Activated CD4-positive, alpha-beta T cell treated with anti-CD3 and anti-CD28 coated beads for 4 hours (primary cell): ENCODE measurements at regions not wholly inside any gene's neighbourhood (a gene's known extent, or its start where the extent isn't known, plus 50 kb on each side); places are given as distances from the start of the nearest gene placed in this dataset.

Experiments used
- DNase-seq, 2 donors: peaks; one replicate each; pipeline ENCODE4 v3.0.0-alpha.2; 2020

DNA sequence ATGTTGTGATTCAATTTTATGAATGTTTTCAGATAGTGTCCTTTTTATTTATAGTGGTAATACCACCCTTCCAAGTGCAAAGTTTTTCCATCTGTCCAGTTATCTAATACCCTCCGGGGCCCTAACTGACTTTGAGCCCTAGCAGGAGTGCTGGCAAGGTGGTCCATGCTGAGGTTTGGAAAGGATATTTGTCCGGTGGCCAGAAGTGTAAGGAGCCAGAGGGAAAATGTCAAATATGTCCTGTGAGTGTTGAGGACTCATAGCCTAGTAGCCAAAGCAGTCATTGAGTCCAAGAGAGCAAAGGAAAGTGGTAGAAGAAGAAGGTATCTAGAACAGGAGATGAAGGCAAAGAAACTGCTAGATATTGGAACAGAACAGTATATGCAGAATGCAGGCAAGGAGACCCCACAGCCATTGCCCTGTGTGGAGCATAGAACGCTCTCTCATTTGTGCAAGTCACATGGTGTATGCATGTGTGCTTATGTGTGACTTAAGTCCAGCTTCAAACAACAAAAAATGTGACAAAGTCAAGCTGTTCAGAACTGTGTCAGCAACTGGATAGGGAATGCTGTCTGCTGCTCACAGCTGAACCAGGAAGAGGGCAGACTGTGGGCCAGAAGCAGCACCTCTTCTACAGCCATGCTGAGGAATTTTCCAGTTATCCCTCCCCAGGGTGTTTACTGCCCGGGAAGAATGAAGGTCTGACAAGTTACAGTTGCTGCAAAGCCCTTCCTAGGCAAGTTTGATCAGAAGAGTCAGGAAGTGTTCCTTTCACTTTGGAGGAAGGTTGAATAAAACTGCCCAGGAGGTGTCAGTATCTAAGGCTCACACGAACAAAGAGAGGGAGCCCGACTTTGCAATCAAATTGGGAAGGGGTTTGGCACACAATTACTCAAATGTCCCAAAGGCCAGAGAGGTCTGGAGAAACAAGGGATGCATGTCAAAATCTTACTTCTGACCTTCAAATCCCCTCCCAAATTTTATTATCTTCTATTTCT lies 463.3 kb upstream of the DMAC1 start:
- no peak for DNase-seq

DNA sequence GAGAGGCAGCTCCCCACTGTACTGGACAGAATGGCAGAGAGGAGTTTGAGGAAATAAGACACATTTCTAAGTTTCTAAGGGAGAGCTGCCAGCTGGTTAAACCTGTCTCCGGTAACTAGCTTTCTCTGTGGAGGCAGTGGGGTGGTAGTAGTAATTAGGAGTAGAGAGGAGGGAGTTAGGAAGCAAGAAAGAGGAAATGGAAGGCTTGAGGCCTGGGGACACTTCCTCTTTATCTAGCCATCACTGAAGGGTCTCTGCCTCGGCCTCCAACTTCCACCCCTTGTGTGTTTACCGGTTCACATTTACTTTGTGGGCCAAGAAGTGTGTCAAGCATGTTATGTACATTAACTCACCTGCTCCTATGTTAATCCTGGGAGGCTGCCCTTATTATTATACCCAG lies 462.2 kb upstream of the DMAC1 start:
- no peak for DNase-seq

DNA sequence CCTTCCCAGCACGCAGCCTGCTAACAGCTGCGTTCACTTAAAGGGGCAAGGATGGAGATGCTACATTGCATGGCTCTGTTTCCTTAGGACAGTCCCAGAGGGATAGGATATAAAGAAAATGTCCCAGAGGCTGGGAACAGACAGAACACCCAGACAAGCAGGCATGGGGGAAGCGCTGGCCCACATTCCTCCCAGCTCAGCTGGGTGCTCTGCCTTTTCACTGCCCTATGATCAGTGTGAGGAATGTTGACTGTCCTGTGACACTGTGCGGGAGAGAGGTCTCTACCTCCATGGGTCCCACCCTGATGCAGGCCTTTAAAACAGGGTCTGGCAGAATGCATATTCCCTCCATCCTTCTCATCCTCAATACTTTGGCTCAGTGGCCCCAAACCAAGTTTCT lies 459.4 kb upstream of the DMAC1 start:
- DNase-seq = no peak

DNA sequence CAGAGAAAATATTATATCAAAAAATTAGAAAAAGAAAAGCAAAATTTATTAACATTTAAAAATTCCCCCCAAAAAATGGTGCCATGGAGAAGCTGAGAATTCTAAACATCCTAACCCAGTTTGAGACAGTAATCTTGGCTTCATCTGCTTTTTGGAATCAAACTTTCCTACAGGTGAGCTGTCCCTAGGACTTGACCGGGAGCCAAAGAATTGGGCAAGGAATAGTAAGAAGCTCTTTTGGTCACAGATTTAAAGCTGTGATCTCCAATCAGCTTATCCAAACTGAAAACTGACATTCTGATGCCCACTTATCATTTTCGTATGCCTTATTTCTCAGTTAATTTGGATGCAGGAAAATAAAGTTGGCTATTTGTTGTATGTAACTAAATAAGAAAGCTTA lies 457.3 kb upstream of the DMAC1 start:
- no peak for DNase-seq

DNA sequence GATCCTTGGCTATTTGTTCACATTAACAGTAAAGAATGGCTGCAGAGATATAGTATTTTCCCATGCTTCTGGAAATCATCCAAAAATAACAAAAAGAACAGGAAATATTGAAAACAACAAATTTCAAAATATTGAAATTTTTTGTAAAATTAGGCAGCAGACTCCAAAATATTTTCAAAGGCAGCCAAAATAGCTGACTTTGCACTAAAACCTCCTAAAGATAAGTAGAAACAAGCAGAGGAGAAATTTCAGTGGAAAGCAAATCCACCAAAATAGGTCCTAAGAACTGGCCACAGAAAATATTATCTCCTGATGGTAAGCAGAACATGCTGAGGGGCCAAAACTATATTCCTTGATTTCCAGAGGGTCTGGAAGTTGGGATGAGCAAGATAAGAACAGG lies 456.3 kb upstream of the DMAC1 start:
- no peak for DNase-seq

DNA sequence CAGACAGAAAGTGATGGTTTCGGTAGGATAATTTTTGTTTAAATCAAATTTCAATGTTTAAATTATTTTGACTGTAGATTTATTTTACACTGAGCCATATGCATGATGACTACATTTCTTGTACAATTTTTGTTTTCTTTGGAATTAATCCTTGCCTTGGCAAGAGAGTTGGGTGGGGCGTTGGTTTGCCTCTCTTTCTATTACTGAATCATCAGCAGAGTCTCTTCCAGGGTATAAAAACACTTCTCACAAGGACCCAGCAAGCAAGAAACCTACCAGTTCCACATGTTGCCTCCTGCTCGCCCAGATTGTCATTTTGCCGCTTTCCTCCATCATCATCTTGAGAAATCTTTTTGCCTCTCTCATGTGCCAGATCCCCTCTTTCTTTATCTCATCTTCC lies 455.0 kb upstream of the DMAC1 start:
- DNase-seq = no peak

DNA sequence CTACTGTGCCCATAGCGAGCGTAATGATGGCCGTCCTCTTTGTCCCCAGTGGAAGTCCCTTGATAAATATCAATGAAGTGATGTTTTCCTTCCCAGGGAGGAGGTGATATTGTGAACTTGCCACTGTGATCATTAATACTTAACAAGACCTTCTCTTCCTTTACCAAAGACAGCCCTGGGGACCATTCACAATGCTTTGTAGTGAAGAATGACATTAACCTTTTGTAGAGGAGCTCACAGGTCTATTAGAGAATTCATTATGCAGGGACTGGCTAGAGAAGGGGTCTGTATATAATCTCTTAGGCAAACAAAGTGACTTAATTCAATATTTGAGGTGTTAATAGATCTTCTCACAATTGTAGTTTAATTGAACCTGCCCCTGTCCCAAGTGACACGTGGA lies 452.9 kb upstream of the DMAC1 start:
- no peak for DNase-seq

DNA sequence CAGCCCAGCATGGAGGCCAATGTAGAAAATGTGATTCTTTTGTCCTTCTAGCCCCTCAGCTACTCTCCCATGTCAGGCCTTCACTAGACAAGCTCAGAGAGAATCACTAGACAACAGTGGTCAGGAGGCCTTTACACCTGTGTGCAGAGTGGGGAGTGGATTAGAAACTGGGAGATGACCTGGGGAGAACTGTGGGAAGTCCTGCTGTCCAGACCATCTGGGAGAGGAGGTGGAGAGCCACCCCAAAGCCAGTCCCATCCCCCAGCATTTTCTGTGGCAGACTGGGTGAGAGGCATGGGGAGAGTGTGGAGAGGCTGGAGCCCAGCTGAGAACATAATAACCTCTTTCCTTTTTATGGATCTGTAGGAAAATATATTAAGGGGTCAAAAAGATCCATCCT lies 452.0 kb upstream of the DMAC1 start:
- DNase-seq = no peak

DNA sequence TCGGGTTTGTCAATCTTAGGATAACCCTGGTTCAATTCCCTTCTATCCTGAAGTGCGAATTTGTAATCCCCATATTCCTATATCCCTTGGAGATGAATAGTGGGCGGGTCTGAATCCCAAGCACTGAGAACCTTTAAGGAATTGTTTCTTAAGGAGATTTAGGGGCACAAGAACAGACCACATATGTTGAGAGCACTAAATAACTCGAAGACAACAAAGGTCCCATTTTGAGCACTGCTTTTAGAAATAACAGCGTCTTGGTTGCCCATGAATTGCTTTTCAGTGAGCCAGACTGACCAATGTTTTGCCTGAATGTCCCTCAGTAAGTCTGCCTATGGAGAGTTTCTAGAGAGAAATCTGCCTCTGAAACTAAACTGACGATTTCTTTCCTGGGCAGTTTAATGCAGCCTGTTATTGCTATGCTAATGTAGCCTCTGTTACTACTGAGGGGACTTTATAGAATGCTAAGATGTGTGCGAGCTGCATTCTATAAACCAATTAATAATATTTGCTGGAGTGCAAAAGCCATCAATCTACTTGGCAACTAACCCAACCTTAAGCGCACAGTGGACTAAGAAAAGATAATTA lies 445.0 kb upstream of the DMAC1 start:
- no peak for DNase-seq

DNA sequence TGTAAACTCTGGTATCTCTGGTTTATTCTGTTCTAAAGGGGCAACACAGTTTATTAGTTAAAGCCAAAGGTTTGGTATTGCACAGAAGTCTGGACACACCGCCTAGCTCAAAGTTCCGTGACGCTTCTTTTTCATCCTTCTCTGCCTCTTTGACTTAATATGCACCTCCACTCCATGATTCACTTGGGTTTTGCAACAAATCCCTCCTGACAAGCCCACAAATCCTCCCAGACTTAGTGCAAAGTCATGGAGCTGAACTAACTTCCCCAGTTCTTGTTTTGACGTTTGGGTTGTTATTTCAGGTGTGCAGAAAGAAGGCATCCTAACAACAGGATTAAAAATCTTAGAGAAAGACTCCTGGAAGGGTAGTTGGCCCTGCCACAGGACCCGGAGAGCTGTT lies 441.6 kb upstream of the DMAC1 start:
- no peak for DNase-seq

DNA sequence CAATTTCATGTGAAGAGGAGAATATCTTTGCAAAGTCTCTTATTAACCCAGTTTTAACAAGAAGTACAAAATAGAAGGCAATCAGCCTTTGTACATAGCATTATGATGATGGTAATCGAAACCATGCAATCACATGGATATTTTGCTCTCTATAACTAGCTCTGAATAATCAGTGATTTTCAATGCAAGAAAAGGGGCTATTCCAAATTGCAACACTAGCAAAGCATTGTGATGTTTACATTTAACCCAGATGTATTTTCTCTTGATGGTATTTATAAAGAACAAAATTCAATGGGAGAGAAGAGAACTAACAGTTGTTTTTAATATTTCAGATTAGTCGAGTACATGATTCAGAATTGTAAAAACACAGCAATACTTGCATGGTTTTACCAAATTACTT lies 437.5 kb upstream of the DMAC1 start:
- DNase-seq = no peak

DNA sequence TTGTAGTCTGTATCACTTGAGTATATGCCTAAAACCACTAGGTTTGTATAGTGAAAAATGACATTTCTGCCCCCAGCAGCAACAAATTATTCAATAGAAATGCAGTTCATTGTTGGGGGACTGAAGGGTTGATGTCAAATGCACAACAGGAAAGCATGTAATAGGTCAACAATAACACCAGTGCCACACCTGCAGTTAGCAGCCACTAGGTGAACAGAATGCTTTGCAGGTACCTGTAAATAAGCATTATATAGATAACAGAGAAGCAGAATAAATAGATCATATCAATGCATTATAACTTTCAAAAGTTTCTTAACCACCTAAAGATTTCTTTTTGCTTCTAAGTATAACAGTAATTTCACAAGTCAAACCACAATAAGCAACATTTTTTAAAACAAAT lies 435.9 kb upstream of the DMAC1 start:
- DNase-seq = no peak

DNA sequence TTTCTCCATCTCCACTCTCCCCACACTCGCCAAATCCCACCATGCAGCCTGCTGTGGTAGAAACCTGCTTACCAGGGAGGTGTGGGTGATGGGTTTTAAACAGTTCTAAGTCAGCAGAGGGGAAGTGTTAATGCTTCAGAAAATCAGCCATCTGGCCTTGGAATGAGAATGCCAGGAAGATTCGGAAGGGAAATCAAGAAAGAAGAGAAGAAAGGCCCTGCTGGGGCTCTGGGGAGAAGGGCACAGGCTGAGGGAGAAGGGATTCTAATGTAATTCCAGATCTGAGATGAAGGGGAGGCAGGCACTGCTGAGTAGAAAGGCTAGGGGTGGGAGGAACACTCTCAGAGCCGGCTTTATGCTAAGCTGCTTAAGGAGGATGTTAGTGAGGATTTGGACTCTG lies 434.7 kb upstream of the DMAC1 start:
- DNase-seq = no peak

DNA sequence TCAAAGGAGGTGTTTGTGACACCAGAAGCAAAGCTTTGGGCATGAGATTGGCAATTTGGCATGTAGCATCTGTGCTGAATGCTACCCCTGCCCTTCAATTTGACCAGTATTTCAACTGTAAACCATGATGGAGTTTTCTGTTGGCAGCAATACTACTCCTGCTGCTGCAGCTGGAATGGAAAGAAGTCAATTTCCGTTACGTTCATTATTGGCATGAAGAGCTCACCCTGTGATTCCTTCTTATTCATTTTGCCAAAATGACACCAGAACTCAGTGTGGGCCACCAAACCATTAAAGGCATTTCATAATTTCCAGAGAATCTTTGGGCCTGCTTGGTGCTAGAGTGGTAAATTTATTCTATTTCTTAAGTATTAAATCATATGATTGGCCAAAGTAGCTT lies 433.1 kb upstream of the DMAC1 start:
- no peak for DNase-seq

DNA sequence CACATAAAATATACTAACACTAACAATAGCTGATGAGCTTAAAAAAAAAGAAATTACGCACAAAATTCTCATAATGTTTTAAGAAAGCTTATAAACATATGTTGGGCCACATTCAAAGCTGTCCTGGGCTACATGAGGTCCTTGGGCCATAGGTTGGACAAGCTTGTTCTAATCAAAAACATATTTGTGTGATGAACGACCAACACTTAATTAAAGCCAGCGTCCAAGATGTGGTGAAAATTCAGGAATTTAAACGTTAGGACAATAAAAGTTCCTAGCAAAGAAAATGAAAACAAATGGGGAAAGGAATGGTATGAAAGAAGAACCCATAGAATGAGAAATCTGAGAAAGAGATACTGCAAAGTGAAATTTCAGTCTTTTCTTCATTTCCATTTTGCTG lies 429.6 kb upstream of the DMAC1 start:
- no peak for DNase-seq

DNA sequence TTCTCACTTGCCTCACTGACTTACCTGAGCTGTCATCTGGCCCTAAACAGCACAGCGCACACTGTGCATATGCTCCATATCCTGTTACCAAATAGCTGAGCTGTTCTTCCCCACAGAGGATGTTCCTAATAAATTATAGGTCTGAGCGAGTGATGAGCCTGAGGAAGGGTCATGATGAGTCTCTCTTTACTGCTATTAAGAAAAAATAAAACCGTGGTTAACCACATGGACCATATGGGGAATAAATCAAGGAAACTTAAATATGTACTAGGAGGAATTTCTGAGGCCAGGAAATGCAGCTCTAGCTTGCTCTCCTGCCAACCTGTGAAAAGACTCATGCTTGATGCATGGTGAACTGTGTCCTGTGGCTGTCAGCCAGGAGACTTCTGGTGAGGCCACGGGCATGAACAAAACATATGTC lies 424.8 kb upstream of the DMAC1 start:
- DNase-seq = no peak

DNA sequence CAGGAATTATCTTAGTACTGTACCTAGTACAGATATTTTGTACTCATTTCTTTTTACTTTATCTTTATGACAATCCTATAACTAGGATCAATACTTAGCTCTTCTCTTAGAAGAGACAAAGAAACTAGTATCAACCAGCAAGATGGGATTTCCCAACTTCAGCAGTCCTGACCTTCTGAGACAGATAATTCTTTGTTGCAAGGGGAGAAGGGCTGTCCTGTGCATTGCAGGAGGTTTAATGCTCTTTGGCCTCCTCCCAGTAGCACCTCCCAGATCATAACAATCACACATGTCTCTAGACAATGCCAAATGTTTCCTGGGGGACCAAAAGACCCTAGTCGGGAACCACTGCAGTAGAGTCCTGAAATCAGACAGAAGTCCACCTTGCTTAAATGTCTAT lies 424.3 kb upstream of the DMAC1 start:
- no peak for DNase-seq

DNA sequence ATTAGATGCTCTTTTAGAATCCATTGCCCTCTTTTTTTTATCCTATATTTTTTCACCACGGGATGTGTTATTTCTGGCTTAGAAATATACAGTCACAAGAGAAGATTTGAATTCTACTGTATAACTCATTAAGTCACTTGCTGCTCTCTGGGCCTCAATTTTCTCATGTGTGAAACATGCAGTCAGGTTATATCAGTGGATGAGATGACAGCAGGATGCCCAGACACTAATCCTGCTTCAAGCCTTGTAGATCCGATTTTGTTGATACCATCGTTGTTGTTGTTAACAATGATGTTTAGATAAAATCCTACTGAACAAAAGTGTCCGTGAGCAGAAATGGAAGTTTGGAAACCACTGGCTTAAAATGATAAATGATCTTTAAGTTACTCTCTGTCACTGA lies 421.9 kb upstream of the DMAC1 start:
- DNase-seq = no peak

DNA sequence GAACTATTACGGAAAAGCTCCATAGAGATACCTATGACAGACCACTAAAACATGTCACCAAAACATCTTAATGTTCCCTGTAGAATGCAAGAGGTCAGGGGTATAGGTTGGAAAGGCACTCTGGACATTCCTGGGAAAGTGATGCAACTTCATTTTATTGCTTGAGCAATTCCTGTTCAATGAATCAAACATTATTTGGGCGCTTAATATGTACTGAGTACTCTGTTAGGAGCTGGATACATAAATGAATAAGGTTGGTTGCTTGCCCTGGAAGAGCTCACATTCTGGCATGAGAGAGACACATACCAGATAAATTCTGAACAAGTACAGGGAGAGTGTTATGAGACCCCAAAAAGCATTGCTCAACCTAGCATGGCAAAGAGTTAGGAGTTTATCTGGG lies 408.9 kb upstream of the DMAC1 start:
- no peak for DNase-seq

DNA sequence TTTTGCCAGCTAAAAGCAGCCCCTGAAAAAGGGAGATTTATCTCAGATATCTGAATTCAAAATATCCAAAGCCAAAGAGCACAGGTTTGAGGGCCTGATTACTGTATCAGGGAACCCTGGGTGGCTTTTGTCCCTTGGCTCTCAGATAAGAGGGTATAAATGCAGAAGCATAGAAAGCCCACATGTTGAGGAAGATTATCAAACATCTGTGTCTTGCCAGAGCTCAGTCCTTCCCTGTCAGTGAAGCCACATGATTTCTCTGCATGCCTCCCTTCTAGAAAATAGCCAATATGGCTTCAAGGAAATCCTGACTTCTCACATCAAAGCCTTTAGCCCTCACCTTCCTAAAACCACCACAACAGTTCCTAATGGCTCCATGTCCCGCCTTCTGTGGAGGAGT lies 408.0 kb upstream of the DMAC1 start:
- DNase-seq = no peak

DNA sequence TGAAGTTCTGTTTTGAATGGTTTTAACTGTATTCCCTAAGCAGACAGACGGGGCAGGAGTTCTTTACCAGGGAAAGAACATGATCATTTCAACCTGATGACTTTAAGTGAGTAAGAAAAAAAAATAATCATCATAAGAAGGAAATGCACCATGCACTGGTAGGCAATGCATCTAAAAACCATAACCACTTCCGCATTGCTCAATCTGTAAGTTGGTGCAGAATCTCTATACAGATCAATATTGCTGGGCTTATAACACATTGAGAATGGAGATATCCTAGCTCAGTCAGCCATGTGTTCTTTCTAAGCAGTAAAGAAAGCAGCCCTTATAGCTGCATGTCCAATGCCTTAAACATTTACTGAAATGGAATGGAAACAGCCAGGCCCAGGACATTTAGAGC lies 407.1 kb upstream of the DMAC1 start:
- DNase-seq = no peak

DNA sequence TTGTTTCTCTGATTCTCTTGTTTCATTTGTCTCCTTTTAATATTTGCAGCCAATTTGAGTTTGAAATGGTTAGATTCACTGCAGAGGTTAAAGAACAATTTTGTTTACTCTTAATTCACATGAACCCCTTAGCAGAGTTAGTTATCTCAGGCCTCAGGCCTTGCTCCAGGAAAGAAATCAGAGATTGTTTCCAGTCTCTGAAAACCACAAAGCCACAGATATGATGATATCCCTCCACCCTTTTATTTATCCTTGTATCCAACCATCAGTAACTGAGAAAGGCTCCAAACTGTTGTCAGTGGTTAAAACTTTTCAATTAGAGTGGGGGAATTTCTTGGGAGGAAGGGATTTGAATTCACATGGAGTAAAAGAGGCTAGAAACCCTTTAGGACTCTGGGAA lies 406.0 kb upstream of the DMAC1 start:
- DNase-seq = no peak

DNA sequence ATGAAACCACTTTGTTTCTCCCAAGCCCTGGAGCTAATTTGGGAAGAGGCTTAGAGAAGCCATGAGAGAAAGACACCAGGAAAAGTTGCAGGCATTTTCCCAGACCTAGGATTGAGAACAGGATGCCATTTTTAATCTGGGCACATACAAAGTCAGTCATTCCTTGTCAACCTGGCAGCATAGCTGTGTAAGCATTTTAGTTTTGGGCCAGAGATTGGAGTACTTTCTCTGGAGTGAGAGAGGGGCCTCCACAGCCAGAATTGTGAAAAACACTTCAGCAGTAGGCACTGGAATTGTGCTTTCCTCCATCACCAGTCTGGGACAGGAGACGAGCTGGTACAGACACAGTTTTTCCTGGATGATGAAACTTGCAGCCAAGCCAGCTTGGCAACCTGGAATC lies 390.3 kb upstream of the DMAC1 start:
- DNase-seq = no peak

DNA sequence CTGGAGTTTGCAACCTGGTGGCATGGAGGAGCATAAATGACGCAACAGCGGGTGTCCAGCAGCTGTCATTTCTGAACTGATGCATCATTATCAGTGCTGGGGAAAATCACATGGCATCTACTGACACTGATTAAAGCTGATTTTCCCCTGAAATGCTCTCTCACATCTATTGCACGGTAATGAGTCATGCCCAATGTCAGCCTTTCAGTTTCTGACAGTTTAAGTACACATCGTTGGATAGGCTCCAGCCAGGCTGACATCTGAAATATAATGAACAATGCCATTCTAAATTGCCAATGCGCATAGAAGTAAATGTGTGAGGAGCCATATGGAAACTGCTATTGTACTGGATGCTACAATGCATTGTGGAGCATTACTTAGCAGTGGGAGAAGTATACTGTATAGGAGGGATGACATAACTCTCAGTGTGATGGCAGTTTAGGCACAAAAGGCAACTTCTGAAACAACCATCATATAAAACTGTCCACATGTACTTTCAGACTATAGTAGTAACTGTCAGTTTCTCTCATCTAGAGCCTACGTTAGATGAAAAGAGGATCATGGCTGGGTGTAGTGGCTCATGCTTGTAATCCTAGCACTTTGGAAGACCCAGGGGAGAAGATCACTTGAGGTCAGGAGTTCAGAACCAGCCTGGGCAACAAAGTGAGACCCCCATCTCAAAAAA lies 389.3 kb upstream of the DMAC1 start:
- no peak for DNase-seq
